Skeletal muscle satellite cell (primary cell): ENCODE measurements at regions not wholly inside any gene's neighbourhood (a gene's known extent, or its start where the extent isn't known, plus 50 kb on each side); places are given as distances from the start of the nearest gene placed in this dataset.

Experiments
- H3K27me3 ChIP-seq: 2 replicates; pipeline ENCODE4 v1.7.0; 2013; ENCODE audit warnings: low read length; ENCODE audit not compliant: control insufficient read depth, insufficient read depth
- H3K36me3 ChIP-seq: 2 replicates; pipeline ENCODE4 v1.7.0; 2013; ENCODE audit warnings: mild to moderate bottlenecking, control low read depth, low read length; ENCODE audit not compliant: insufficient read depth
- H3K4me1 ChIP-seq: 2 replicates; pipeline ENCODE4 v1.7.0; 2013; ENCODE audit warnings: low read length; ENCODE audit not compliant: control insufficient read depth, insufficient read depth
- H3K4me2 ChIP-seq: 2 replicates; pipeline ENCODE4 v1.7.0; 2013; ENCODE audit warnings: mild to moderate bottlenecking, low read length
- H3K4me3 ChIP-seq: 2 replicates; pipeline ENCODE4 v1.7.0; 2013; ENCODE audit warnings: low read length
- H3K9ac ChIP-seq: 2 replicates; pipeline ENCODE4 v1.7.0; 2013; ENCODE audit warnings: mild to moderate bottlenecking, low read depth, low read length, moderate library complexity
- H3K9me3 ChIP-seq: replicated peaks from 2 replicates; pipeline ENCODE4 v1.7.0; 2013; ENCODE audit warnings: mild to moderate bottlenecking, control low read depth, low read length

DNA sequence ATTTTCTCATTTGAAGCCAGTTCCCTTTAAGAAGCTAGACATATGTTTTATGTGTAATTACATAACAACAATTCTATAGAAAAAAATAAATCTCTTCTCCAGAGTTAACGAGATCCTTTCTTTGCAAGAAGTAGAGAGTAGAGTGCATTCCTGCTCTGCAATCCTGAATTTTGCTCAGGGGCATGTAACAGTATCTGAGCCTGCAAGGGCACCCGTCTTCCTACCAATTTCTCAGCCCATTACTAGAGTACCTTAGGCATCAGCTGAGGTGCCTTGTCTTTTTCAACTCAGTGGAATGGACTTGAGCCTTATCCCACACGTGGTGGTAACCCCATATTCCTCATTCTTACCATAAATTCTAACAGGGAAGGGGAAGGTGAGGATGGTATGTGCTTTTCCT is 205.9 kb downstream of the IKZF2 start:
- H3K9me3 ChIP-seq, result no peaks in the 10 kb centered on the region
- peaks cover 6% of the 10 kb centered on the region for H3K4me1 ChIP-seq
- H3K4me3 ChIP-seq, result no peak overlapping the region
- no peaks in the 10 kb centered on the region for H3K27me3 ChIP-seq
- H3K9ac ChIP-seq, result no peak overlapping the region
- H3K36me3 ChIP-seq, result no peaks in the 10 kb centered on the region
- H3K4me2 ChIP-seq, result no peak overlapping the region

DNA sequence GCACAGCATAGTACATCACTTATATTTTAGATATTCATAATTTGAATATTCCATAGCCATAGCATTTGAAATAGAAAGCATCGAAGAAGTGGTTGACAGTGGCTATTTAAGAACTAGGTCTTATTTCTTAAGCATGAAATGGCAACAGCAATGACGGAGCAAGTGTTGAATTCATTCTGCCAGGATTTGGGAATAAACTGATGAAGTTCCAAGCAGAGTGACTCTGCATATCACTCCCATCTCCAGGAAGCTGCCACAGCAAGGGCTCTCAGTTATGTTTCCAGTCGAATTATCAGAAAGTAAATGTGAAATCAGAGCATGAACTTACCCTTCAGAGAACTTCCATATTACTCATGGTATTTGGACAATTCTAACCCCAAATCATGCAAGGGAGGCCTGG is 208.1 kb downstream of the IKZF2 start:
- H3K9me3 ChIP-seq, result no peaks in the 10 kb centered on the region
- no peak overlapping the region for H3K4me2 ChIP-seq
- H3K4me1 ChIP-seq, result peaks cover 6% of the 10 kb centered on the region
- no peak overlapping the region for H3K4me3 ChIP-seq
- no peak overlapping the region for H3K9ac ChIP-seq
- H3K27me3 ChIP-seq, result no peaks in the 10 kb centered on the region
- H3K36me3 ChIP-seq, result peaks cover under 1% of the 10 kb centered on the region

DNA sequence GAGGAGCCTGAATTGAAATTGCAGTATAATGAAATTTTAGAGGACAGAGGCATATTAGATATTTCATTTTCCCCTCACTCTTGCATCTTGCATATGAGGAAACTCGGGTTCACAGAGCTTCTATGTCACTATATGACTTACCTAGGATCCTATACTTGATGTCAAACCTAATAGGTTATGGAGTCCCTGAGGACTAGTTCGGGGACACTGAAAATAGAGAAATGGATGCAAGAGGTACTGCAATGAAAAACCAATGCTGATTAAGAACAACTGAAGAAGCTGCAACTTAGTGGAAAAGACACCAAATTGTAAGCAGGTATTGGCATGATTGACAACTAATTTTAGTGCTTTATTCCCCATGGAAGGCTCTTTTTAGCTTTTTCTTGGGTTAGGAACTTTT is 210.1 kb downstream of the IKZF2 start:
- Histone ChIP-seq H3K4me3 (no peak overlapping the region), H3K9me3 (no peaks in the 10 kb centered on the region), H3K27me3 (no peaks in the 10 kb centered on the region), H3K4me2 (no peak overlapping the region), H3K9ac (no peak overlapping the region), H3K36me3 (peaks cover 5% of the 10 kb centered on the region), H3K4me1 (peaks cover 12% of the 10 kb centered on the region)

DNA sequence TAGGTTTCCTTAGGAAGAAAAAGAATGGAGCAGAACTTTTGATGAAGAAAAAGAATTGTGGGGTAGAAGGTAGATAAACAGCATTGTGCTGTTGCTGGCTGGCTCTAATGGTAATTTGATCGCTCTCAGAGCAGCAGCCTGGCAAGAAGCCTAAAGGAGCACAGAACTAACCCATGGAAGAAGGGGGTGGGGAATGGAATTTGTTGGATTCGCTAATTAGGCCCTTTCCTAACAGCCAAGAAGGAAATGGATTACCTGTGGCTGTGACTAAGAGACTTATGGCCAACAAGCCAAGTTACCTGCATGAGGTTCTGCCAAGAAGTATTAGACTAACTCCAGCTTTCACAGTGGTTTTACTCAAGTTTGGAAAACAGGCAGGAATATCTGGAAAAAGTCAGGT is 210.6 kb downstream of the IKZF2 start:
- H3K4me2 ChIP-seq, result no peak overlapping the region
- no peak overlapping the region for H3K9ac ChIP-seq
- peaks cover 5% of the 10 kb centered on the region for H3K36me3 ChIP-seq
- H3K27me3 ChIP-seq, result no peaks in the 10 kb centered on the region
- H3K4me3 ChIP-seq, result no peak overlapping the region
- peaks cover 18% of the 10 kb centered on the region for H3K4me1 ChIP-seq
- no peaks in the 10 kb centered on the region for H3K9me3 ChIP-seq

DNA sequence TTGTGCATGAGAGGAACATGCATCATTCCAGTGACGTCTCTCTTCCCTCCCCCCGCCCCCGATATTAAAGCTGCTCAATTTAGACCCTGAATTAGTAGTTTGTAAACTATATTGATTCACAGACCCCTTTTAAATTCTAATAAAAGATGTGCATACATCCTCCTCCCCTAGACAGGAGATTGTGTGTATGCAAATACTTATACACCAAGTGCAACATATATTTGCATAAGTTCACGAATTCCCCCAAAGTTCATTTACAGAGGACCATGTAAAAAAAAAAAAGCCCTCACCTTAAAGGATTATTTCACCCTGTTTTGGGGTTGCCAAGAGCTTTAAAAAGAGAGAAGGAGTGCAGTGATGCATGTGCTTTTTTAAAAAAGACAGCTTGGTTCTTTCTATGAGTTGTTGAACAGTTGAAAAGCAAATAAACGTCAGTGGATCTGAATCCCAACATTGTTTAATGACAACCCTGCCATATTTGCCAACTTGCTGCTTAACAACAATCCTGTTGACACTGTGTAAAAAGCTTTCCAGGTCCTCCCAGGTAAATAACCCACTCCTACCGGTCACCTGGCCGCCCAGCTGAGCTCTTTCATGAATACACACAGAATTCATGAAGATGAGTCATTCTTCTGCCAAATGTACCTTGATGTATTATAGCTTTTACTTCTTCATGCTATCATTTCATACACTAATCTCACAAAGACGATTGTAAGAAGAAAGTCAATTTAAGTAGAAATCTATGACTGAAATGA is 211.5 kb downstream of the IKZF2 start:
- Histone ChIP-seq H3K9ac (no peak overlapping the region), H3K36me3 (peaks cover 5% of the 10 kb centered on the region), H3K4me1 (peaks cover 22% of the 10 kb centered on the region), H3K4me2 (no peak overlapping the region), H3K27me3 (no peaks in the 10 kb centered on the region), H3K9me3 (no peaks in the 10 kb centered on the region), H3K4me3 (no peak overlapping the region)

DNA sequence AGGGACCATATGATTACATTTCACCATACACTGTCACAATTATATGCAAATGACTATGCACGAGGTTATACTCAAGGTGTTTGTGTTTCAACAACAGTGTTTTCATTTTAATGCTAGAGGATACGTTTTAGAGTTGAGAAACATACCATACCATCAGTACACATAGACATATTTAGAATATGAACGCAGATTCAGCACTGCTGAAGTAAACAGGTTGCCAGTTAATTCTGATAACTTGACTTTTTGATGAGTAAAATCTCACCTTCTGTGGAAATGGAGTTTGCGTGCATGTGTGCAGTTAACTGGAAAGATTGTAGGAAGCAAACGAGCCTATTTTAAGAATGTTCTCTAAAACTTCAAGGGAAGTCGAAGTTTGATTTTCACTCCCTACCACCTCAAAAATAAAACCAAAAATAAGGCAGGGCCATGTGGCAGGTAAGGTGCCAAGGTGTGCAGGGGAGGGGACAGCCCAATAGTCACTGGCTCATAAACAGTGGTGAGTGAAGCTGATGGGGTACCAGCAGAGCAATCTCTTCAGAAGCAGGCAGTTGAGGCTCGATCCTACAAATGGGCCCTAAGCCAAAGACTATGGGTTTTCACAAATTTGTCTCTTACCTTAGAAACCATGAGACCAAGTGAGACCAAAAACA is 213.1 kb downstream of the IKZF2 start:
- Histone ChIP-seq H3K4me2 (no peak overlapping the region), H3K9ac (no peak overlapping the region), H3K4me1 (peaks cover 22% of the 10 kb centered on the region), H3K9me3 (no peaks in the 10 kb centered on the region), H3K4me3 (no peak overlapping the region), H3K36me3 (peaks cover 5% of the 10 kb centered on the region), H3K27me3 (no peaks in the 10 kb centered on the region)

DNA sequence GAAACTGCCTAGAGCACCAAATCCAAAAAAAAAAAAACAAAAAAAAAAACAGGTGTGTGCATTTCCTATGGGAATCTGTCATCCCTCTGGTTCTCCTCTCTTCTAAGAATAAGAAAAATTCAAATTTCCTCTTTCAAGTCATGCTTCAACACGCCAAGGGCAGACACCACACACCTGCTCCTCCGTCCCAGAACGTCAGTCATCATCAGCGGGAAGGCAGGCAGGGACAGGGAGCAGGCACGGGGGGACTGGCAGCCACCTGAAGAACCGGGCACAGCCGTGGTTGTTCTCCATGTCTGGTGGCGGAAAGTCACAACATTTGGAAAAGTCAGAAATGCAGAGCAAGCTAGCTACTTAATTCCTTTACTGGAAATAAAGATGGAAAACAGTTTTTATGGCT is 214.8 kb downstream of the IKZF2 start:
- H3K36me3 ChIP-seq, result peaks cover 5% of the 10 kb centered on the region
- no peak overlapping the region for H3K4me3 ChIP-seq
- no peak overlapping the region for H3K4me2 ChIP-seq
- H3K9me3 ChIP-seq, result no peaks in the 10 kb centered on the region
- H3K4me1 ChIP-seq, result peaks cover 22% of the 10 kb centered on the region
- no peak overlapping the region for H3K9ac ChIP-seq
- H3K27me3 ChIP-seq, result no peaks in the 10 kb centered on the region

DNA sequence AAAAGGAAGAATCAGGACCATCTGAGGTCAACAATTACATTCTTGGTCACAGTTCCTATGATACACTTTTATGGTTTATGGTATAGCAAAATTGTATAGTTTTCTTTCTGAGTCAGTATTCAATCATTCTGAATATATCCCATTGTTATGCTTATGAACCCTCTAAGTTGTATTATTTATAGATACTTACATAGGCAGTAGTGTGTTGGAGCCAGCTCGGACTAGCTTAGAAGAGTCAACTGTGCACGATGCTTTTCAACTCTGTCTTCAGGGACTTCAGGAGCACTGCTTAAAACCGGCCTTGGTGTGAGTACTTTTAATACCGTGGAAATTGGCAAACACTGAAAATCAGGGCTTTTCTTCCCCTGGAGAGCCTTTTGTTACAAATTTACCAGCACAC is 215.7 kb downstream of the IKZF2 start:
- H3K9ac ChIP-seq, result no peak overlapping the region
- H3K4me1 ChIP-seq, result peaks cover 18% of the 10 kb centered on the region
- H3K4me3 ChIP-seq, result no peak overlapping the region
- peaks cover 5% of the 10 kb centered on the region for H3K36me3 ChIP-seq
- no peaks in the 10 kb centered on the region for H3K27me3 ChIP-seq
- H3K9me3 ChIP-seq, result no peaks in the 10 kb centered on the region
- H3K4me2 ChIP-seq, result no peak overlapping the region

DNA sequence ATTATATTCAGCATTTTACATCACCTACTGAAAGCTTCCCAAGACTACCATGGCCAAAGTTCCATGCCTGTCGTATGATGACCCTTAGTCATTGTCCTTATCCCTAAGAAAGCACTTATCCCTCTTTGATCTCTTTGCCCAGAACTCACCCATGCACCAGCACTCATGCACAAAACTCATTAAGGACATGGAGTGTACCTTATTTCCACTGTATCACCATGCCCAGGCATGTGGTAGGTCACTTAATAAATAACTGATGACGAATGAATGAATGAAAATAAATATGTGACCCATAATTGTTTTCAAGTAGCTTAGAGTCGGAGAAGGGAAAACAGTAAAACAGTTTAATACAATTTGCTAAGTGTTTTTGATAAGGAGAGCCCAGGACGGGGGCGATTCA is 220.1 kb downstream of the IKZF2 start:
- Histone ChIP-seq H3K9ac (no peak overlapping the region), H3K9me3 (no peaks in the 10 kb centered on the region), H3K4me2 (no peak overlapping the region), H3K4me1 (peaks cover 9% of the 10 kb centered on the region), H3K27me3 (no peaks in the 10 kb centered on the region), H3K36me3 (no peaks in the 10 kb centered on the region), H3K4me3 (no peak overlapping the region)

DNA sequence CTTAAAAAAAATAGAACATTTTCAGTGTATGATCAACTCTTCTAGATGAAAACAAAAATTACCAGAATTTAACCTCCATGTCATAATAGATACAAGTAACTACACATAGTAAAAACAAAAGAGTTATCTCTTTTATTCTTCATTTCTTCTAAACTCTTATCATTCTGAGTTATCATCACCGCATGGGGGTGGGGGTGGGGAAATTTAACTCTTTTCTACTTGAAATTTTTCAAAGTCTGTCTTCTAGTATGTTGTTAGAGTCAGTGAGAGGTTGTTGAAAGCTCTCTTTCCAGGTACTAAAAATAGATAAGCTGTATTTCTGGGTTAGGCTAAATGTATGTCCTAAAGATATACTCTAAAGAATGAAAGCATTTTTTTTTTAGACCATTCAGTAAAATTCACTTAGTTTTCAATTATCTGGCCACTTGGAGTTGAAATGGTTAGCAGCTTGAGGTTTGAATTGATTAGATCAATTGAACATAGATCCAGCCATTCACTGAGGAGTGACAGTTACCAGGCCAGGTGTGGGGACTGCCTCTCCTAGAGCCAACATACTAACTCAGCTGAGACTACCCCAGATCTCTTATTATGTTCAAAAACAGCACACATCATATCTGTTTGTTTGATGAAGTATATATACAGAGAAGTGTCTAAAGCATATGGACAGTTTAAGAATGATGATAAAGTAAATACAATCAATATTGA is 220.7 kb downstream of the IKZF2 start:
- H3K4me3 ChIP-seq, result no peak overlapping the region
- H3K4me1 ChIP-seq, result peaks cover 3% of the 10 kb centered on the region
- H3K27me3 ChIP-seq, result no peaks in the 10 kb centered on the region
- no peak overlapping the region for H3K9ac ChIP-seq
- no peaks in the 10 kb centered on the region for H3K36me3 ChIP-seq
- H3K4me2 ChIP-seq, result no peak overlapping the region
- H3K9me3 ChIP-seq, result no peaks in the 10 kb centered on the region

DNA sequence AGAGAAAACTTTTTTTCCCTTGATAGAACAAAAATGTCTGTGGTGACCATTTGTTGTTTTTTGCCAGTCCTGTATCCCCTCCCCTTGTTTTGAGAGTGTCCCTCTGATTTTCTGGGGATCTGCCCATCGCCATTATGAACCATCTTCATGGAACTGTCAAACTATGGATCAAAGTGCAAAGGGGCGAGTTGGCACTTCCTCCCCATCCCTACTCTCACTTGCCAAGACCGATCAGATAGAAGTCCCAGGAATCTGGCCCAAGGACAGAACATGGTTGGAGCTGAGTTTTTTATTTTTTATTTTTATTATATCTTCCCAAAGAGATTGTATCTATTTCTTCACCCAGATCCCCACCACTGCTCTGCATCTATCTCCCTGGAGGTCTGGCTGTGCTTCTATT is 221.4 kb downstream of the IKZF2 start:
- Histone ChIP-seq H3K27me3 (no peaks in the 10 kb centered on the region), H3K9ac (no peak overlapping the region), H3K36me3 (no peaks in the 10 kb centered on the region), H3K4me3 (no peak overlapping the region), H3K4me1 (no peaks in the 10 kb centered on the region), H3K4me2 (no peak overlapping the region), H3K9me3 (no peaks in the 10 kb centered on the region)
